ENCODE measurements at regions not wholly inside any gene's neighbourhood (a gene's known extent, or its start where the extent isn't known, plus 50 kb on each side); places are given as distances from the start of the nearest gene placed in this dataset.

- Mint-ChIP-seq H3K4me3 (ENCODE audit: unreplicated experiment) (no peak overlapping the region), H3K27me3 (ENCODE audit: unreplicated experiment) (no peaks in the 10 kb centered on the region), H3K9me3 (ENCODE audit: unreplicated experiment) (peaks cover 8% of the 10 kb centered on the region), H3K27ac (ENCODE audit: unreplicated experiment) (no peak overlapping the region), H3K36me3 (ENCODE audit: unreplicated experiment) (peaks cover 5% of the 10 kb centered on the region), H3K4me1 (ENCODE audit: unreplicated experiment) (peaks cover 11% of the 10 kb centered on the region)
- no peak for DNase-seq (ENCODE audit: extremely low spot score, unreplicated experiment)
- TF ChIP-seq CTCF (IDR thresholded peaks at IDR 0.05), result no peak
Measured at GRCh38 chr6:80449726-80450125, 343.3 kb downstream of the BCKDHB start.

GRCh38 chr6:80446454-80447045 lies 340.1 kb downstream of the BCKDHB start:
- Mint-ChIP-seq H3K9me3 (ENCODE audit: unreplicated experiment) (peaks cover 12% of the 10 kb centered on the region), H3K27ac (ENCODE audit: unreplicated experiment) (no peak overlapping the region), H3K4me3 (ENCODE audit: unreplicated experiment) (no peak overlapping the region), H3K27me3 (ENCODE audit: unreplicated experiment) (no peaks in the 10 kb centered on the region), H3K36me3 (ENCODE audit: unreplicated experiment) (peaks cover 5% of the 10 kb centered on the region), H3K4me1 (ENCODE audit: unreplicated experiment) (peaks cover 5% of the 10 kb centered on the region)
- TF ChIP-seq CTCF (IDR thresholded peaks at IDR 0.05), result no peak
- no peak for DNase-seq (ENCODE audit: extremely low spot score, unreplicated experiment)

- peaks cover 12% of the 10 kb centered on the region for H3K9me3 Mint-ChIP-seq (ENCODE audit: unreplicated experiment)
- no peak for TF ChIP-seq CTCF (IDR thresholded peaks at IDR 0.05)
- peaks cover 5% of the 10 kb centered on the region for H3K36me3 Mint-ChIP-seq (ENCODE audit: unreplicated experiment)
- peaks cover 5% of the 10 kb centered on the region for H3K4me1 Mint-ChIP-seq (ENCODE audit: unreplicated experiment)
- no peaks in the 10 kb centered on the region for H3K27me3 Mint-ChIP-seq (ENCODE audit: unreplicated experiment)
- H3K4me3 Mint-ChIP-seq (ENCODE audit: unreplicated experiment), result no peak overlapping the region
- DNase-seq (ENCODE audit: extremely low spot score, unreplicated experiment), result no peak
- H3K27ac Mint-ChIP-seq (ENCODE audit: unreplicated experiment), result no peak overlapping the region
Measured at GRCh38 chr6:80445751-80446150, 339.3 kb downstream of the BCKDHB start.

- H3K27ac Mint-ChIP-seq (ENCODE audit: unreplicated experiment), result no peak overlapping the region
- H3K9me3 Mint-ChIP-seq (ENCODE audit: unreplicated experiment), result peaks cover 12% of the 10 kb centered on the region
- no peaks in the 10 kb centered on the region for H3K27me3 Mint-ChIP-seq (ENCODE audit: unreplicated experiment)
- no peak for TF ChIP-seq CTCF (IDR thresholded peaks at IDR 0.05)
- peaks cover 5% of the 10 kb centered on the region for H3K36me3 Mint-ChIP-seq (ENCODE audit: unreplicated experiment)
- no peak for DNase-seq (ENCODE audit: extremely low spot score, unreplicated experiment)
- peaks cover 22% of the 10 kb centered on the region for H3K4me1 Mint-ChIP-seq (ENCODE audit: unreplicated experiment)
- H3K4me3 Mint-ChIP-seq (ENCODE audit: unreplicated experiment), result no peak overlapping the region
Measured at GRCh38 chr6:80442366-80442765, 335.9 kb downstream of the BCKDHB start.

GRCh38 chr6:80441131-80441530 lies 334.7 kb downstream of the BCKDHB start:
- Mint-ChIP-seq H3K4me1 (ENCODE audit: unreplicated experiment) (peaks cover 24% of the 10 kb centered on the region), H3K9me3 (ENCODE audit: unreplicated experiment) (peaks cover 4% of the 10 kb centered on the region), H3K27me3 (ENCODE audit: unreplicated experiment) (no peaks in the 10 kb centered on the region), H3K27ac (ENCODE audit: unreplicated experiment) (no peak overlapping the region), H3K4me3 (ENCODE audit: unreplicated experiment) (no peak overlapping the region), H3K36me3 (ENCODE audit: unreplicated experiment) (no peaks in the 10 kb centered on the region)
- TF ChIP-seq CTCF (IDR thresholded peaks at IDR 0.05), result no peak
- no peak for DNase-seq (ENCODE audit: extremely low spot score, unreplicated experiment)

Measured in osteocyte (in vitro differentiated cells).